Liver (tissue), 6 donors: ENCODE measurements at regions not wholly inside any gene's neighbourhood (a gene's known extent, or its start where the extent isn't known, plus 50 kb on each side); places are given as distances from the start of the nearest gene placed in this dataset.
"Not testable (repeated sequence)": the region's sequence is repeated elsewhere in the genome, so short reads cannot be mapped to it uniquely, and the experiment has no call there.

Experiments
- DNase-seq: peaks from one replicate; pipeline ENCODE4 v3.0.0-alpha.2; 2017; ENCODE audit warnings: low spot score
- H3K27ac ChIP-seq, 2 donors: one replicate each; pipeline ENCODE4 v1.7.0; 2013; ENCODE audit warnings: inconsistent platforms in 2 of 2, low read length in 2 of 2, control low read depth in 1 of 2, low read depth in 1 of 2, mild to moderate bottlenecking in 1 of 2
- H3K27me3 ChIP-seq, 4 donors: one replicate each; pipeline versions ENCODE4 v1.6.1 to v1.7.0; 2013; ENCODE audit warnings: low read length in 3 of 4, inconsistent platforms in 1 of 4, mild to moderate bottlenecking in 1 of 4, moderate library complexity in 1 of 4; ENCODE audit not compliant: control insufficient read depth in 4 of 4, insufficient read depth in 4 of 4
- H3K36me3 ChIP-seq, 4 donors: one replicate each; pipeline versions ENCODE4 v1.6.1 to v1.7.0; 2013; ENCODE audit warnings: low read length in 3 of 4, mild to moderate bottlenecking in 3 of 4, low read depth in 1 of 4, moderate library complexity in 1 of 4; ENCODE audit not compliant: control insufficient read depth in 4 of 4, insufficient read depth in 3 of 4
- H3K4me1 ChIP-seq, 4 donors: one replicate each; pipeline versions ENCODE4 v1.6.1 to v1.7.0; 2013; ENCODE audit warnings: low read length in 3 of 4, mild to moderate bottlenecking in 3 of 4, moderate library complexity in 1 of 4; ENCODE audit not compliant: control insufficient read depth in 4 of 4, insufficient read depth in 4 of 4
- H3K4me3 ChIP-seq, 3 donors: one replicate each; pipeline versions ENCODE4 v1.6.1 to v1.7.0; 2013; ENCODE audit warnings: low read length in 3 of 3, control low read depth in 1 of 3, low read depth in 1 of 3, mild to moderate bottlenecking in 1 of 3
- H3K9ac ChIP-seq, 2 donors: one replicate each; pipeline ENCODE4 v1.7.0; 2013; ENCODE audit warnings: low read length in 2 of 2, mild to moderate bottlenecking in 2 of 2, moderate library complexity in 2 of 2, control low read depth in 1 of 2, low read depth in 1 of 2
- H3K9me3 ChIP-seq, 4 donors: one replicate each; pipeline versions ENCODE4 v1.6.1 to v1.7.0; 2013; ENCODE audit warnings: low read length in 3 of 4; ENCODE audit not compliant: control insufficient read depth in 4 of 4
- WGBS: extraction: QIAGEN DNeasy Blood & Tissue Kit; methylation state at CpG from one replicate; pipeline ENCODE4 v1.1.7; 2013; 5-methylcytosine and 5-hydroxymethylcytosine counted together
- donor health status: healthy.
- donor health status: healthy.
- donor health status: healthy.

DNA sequence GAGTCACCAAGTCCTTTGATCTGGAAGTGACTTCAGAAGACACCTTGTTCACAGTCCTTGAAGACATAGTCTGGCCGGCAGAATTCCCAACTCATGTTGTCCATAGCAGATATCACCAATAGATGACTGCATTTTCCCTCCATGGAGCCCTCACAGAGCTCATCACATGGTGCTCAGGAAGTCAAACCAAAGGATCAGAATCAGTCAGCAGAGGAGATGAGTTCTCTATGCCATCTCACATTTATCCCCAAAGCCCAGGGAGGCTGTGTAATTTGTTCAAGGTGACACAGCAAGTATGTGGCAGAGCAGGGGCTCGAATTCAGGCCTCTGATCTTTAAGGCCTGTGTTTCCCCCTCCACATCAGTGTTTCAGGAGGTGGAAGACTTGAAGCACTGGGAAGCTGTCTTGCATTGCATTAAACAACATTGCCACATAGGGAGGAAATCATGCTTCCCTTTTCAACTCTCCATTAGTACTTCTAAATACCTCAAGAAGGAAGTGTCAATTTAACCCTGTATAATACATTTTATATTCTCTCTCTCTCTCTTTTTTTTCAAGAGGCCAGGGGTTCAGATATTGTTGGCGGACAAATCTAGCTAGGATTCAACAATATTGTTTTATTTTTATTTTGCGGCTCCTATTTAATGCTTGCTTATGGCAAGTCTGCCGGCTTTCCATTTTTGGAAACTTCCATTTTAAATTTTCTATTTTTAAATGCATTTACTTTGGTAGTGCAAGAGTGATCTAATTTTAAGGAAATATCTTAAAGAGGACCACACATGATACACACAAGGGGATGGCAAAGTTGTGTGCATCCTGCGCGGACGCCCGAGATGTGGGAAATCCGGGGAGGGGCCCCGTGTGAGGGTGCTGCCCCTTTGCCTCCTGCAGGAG lies 61.9 kb downstream of the NPIPB5 start:
- H3K36me3 ChIP-seq, H3K4me3 ChIP-seq, H3K4me1 ChIP-seq, H3K9ac ChIP-seq, H3K9me3 ChIP-seq, DNase-seq, H3K27me3 ChIP-seq, H3K27ac ChIP-seq: not testable (repeated sequence)
- WGBS = 70% methylated on average over 4 of the region's 11 CpGs

DNA sequence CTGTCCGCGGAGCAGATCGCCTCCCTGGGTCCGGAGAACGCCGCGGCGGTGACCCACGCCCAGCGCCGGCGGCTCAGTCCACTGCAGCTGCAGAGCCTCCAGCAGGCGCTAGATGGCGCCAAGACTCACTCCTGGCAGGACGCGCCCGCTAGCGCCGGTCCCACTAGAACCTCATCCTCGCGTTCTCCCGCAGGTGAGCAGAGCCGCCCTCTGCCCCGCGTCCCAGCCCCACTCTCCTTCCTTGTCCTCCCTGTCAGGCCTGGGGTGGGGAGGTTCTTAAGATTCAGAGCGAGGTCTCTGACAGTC lies 62.5 kb downstream of the NPIPB5 start:
- WGBS = no CpG with 5 or more reads among the region's 26 CpGs
- H3K4me3 ChIP-seq, H3K27ac ChIP-seq: not testable (repeated sequence)

DNA sequence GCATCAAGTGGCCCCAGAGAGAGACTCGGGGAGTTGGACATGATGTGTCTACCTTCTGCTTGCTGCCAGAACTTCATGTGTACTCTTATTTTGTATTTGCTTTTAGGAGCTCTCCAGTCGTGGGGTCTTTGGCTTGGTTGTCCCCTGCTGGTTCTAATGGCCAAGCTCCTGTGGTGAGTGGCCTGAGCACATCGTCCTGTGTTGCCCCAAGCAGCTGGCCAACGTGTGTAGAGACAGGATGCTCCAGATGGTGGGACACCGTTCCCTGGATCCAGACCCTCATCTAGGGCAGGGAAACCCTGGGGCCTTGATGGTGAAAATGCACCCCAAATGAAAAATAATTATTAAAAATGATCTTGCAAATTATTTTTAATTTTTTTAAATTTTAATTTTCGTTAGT lies 65.8 kb downstream of the NPIPB5 start:
- not testable (repeated sequence) for H3K4me1 ChIP-seq, H3K27me3 ChIP-seq, H3K9me3 ChIP-seq, H3K36me3 ChIP-seq, DNase-seq, H3K4me3 ChIP-seq, H3K27ac ChIP-seq, H3K9ac ChIP-seq
- WGBS = 74% methylated on average over 6 of the region's 6 CpGs

More for the DNA sequence above, 62.5 kb downstream of the NPIPB5 start:
- not testable (repeated sequence) for H3K36me3 ChIP-seq, H3K27me3 ChIP-seq, H3K9ac ChIP-seq, H3K4me1 ChIP-seq, DNase-seq, H3K9me3 ChIP-seq

DNA sequence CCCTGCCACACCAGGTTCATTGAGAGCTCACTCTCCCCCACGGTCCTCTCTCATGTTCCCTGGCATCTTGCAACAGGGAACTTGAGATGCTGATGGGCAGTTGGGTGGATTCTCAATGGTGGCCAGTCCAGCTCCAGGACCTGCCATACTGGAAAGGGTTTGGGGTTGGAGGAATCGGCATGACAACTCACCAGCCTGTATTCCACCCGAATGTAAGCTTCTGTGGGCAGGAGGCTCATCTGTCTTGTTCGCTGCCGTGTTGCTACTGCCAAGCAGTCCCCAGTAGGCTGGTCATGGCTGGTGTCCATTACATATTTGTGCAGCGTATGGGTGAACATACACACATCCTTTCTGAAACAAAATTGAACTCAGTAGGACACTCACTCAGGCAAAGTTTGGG lies 72.5 kb downstream of the NPIPB5 start:
- H3K27ac ChIP-seq, H3K27me3 ChIP-seq, H3K9me3 ChIP-seq, H3K4me1 ChIP-seq, H3K36me3 ChIP-seq, H3K4me3 ChIP-seq, DNase-seq, H3K9ac ChIP-seq: not testable (repeated sequence)
- 90% methylated on average over 6 of the region's 6 CpGs for WGBS

DNA sequence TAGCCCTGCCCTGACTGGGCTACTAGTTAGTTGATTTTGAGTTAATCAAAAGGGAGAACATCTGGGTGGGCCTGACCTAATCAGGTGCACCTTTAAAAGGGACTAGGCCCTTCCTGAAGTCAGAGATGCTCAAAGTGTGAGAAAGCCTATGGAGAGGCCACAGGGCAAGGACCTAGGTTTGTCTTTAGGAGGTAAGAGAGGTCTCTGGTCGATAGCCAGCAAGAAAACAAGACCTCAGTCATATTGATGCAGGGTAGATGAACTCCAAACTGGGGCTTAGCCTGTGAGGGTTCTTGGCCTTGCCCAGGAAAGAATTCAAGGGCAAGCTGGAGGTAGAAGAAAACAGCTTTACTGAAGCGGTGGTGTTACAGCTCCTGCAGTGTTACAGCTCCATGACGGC lies 73.8 kb downstream of the NPIPB5 start:
- not testable (repeated sequence) for H3K27ac ChIP-seq, H3K9ac ChIP-seq, H3K9me3 ChIP-seq, H3K4me1 ChIP-seq, H3K36me3 ChIP-seq, DNase-seq, H3K27me3 ChIP-seq, H3K4me3 ChIP-seq
- WGBS = 88% methylated on average over 1 of the region's 3 CpGs

DNA sequence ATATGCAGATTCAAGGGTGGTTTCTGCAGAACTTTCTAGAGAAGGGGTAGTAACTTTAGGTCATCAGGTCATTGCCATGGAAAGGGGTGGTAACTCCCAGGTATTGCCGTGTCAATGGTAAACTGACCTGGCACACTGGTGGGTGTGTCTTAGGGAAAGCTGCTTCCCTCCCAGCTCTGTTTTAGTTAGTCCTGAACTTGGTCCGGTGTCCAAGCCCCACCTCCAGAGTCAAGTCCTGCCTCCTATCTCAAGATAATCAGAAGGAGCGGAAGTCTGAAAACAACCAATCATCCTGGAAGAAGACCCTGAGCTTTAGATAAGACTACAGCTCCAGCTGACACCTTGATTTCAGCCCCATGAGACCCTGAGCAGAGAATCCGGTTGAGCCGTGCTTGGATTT lies 74.2 kb downstream of the NPIPB5 start:
- WGBS = no CpG with 5 or more reads among the region's 5 CpGs
- H3K9me3 ChIP-seq = not testable (repeated sequence)

DNA sequence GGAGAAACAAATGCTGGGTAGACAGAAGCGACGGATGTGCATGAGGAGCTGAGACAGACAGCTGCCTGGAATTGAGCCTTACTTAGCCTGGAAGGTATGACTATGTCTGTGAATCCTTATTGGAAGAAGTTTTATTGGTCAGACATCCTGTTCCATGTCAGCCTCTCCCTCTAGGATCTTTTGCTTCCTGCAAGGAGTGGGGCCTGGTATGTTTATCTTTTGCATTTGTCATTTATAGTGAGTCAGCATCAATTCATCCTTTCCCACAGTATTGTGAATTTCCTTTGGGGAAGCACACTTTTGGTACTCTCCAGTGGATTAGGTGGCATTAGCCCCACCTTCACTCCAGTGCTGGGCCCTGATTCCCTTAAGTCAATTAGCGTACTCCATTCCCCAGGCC lies 74.7 kb downstream of the NPIPB5 start:
- DNase-seq, H3K9me3 ChIP-seq, H3K27ac ChIP-seq, H3K9ac ChIP-seq, H3K4me3 ChIP-seq, H3K36me3 ChIP-seq, H3K27me3 ChIP-seq, H3K4me1 ChIP-seq: not testable (repeated sequence)
- 94% methylated on average over 3 of the region's 3 CpGs for WGBS

More for the DNA sequence above, 74.2 kb downstream of the NPIPB5 start:
- not testable (repeated sequence) for DNase-seq, H3K4me3 ChIP-seq, H3K27me3 ChIP-seq, H3K4me1 ChIP-seq, H3K9ac ChIP-seq, H3K36me3 ChIP-seq, H3K27ac ChIP-seq

DNA sequence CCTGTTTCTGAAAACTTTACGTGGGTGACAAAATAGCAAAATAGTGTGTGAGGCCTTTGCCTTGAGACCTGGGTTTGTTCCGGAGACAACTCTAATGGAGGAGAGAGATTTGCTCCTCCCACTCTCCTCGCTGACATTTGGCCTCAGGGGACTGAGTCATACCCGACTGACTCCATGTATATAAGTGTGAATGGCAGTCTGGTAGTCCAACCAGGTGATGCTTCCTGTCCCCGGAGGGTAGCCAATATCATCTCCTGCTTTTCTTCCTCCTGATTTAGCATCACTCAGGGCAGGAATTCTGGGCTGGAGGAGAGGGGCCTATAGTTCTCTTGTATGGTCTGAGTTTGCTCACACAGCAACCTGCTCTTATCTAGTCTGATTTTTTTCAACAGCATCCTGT lies 76.0 kb downstream of the NPIPB5 start:
- not testable (repeated sequence) for DNase-seq
- WGBS = 84% methylated on average over 1 of the region's 5 CpGs

DNA sequence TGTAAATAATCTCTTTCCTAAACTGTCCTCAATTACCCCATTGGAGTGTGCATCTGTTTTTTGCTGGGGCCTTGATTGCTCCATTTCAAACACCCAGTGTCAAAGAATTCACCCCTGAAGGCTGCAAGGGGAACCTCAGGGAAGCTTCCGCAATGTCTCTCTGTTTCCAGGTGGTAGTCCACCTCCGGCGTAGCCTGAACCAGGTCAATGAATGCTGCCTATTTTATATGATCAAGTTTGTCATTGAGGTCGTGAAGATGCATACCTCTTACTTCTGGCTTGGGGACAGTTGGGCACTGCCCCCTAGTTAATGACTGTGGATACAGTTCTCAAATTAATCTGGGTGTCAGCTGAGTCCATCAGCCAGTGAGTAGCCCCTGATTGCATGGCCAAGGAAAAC lies 79.1 kb downstream of the NPIPB5 start:
- H3K9ac ChIP-seq, H3K4me1 ChIP-seq, H3K27me3 ChIP-seq, H3K4me3 ChIP-seq, DNase-seq, H3K27ac ChIP-seq, H3K9me3 ChIP-seq, H3K36me3 ChIP-seq: not testable (repeated sequence)
- WGBS = 88% methylated on average over 4 of the region's 4 CpGs

More for the DNA sequence above, 76.0 kb downstream of the NPIPB5 start:
- H3K27ac ChIP-seq, H3K4me3 ChIP-seq, H3K36me3 ChIP-seq, H3K9ac ChIP-seq, H3K9me3 ChIP-seq, H3K27me3 ChIP-seq, H3K4me1 ChIP-seq: not testable (repeated sequence)
